ENCODE measurements at regions not wholly inside any gene's neighbourhood (a gene's known extent, or its start where the extent isn't known, plus 50 kb on each side); places are given as distances from the start of the nearest gene placed in this dataset.

- TF ChIP-seq CTCF (IDR thresholded peaks at IDR 0.05) (no peak), POLR2A (IDR thresholded peaks at IDR 0.05) (no peak)
Observed at GRCh38 chr12:75561921-75562320, 50.5 kb upstream of the KRR1 start.
